ENCODE measurements at regions not wholly inside any gene's neighbourhood (a gene's known extent, or its start where the extent isn't known, plus 50 kb on each side); places are given as distances from the start of the nearest gene placed in this dataset.

GRCh38 chr11:69890476-69890875, 71.3 kb upstream of the FGF3 start:
- TF ChIP-seq, protein P1, sequence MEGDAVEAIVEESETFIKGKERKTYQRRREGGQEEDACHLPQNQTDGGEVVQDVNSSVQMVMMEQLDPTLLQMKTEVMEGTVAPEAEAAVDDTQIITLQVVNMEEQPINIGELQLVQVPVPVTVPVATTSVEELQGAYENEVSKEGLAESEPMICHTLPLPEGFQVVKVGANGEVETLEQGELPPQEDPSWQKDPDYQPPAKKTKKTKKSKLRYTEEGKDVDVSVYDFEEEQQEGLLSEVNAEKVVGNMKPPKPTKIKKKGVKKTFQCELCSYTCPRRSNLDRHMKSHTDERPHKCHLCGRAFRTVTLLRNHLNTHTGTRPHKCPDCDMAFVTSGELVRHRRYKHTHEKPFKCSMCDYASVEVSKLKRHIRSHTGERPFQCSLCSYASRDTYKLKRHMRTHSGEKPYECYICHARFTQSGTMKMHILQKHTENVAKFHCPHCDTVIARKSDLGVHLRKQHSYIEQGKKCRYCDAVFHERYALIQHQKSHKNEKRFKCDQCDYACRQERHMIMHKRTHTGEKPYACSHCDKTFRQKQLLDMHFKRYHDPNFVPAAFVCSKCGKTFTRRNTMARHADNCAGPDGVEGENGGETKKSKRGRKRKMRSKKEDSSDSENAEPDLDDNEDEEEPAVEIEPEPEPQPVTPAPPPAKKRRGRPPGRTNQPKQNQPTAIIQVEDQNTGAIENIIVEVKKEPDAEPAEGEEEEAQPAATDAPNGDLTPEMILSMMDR (IDR thresholded peaks at IDR 0.05) = no peak
- TF ChIP-seq POLR2A (IDR thresholded peaks at IDR 0.05) = no peak
